GM19351 (cell line): ENCODE measurements at regions not wholly inside any gene's neighbourhood (a gene's known extent, or its start where the extent isn't known, plus 50 kb on each side); places are given as distances from the start of the nearest gene placed in this dataset.

Experiments used
- ATAC-seq: cut with Tn5 transposase; IDR thresholded peaks from one replicate; pipeline ENCODE4 v1.9.1; 2021; ENCODE audit warnings: mild to moderate bottlenecking, moderate library complexity; ENCODE audit not compliant: unreplicated experiment

- ATAC-seq: no peak
Measured at GRCh38 chr13:47372751-47373150, 475.9 kb upstream of the HTR2A start.

- ATAC-seq: no peak
Measured at GRCh38 chr13:47351798-47352197, 454.9 kb upstream of the HTR2A start.

- ATAC-seq: no peak
Measured at GRCh38 chr13:47350334-47351124, 453.7 kb upstream of the HTR2A start.

GRCh38 chr13:47349211-47349610 is 452.4 kb upstream of the HTR2A start:
- no peak for ATAC-seq

GRCh38 chr13:47337781-47338507 is 441.1 kb upstream of the HTR2A start:
- ATAC-seq: no peak

- ATAC-seq: no peak
Measured at GRCh38 chr13:47334173-47334572, 437.3 kb upstream of the HTR2A start.

GRCh38 chr13:47332149-47332548 is 435.3 kb upstream of the HTR2A start:
- ATAC-seq: no peak

- ATAC-seq: no peak
Measured at GRCh38 chr13:47330031-47330430, 433.2 kb upstream of the HTR2A start.

- no peak for ATAC-seq
Measured at GRCh38 chr13:47327861-47328260, 431.0 kb upstream of the HTR2A start.

- ATAC-seq: no peak
Measured at GRCh38 chr13:47326061-47326460, 429.2 kb upstream of the HTR2A start.

- ATAC-seq: no peak
Measured at GRCh38 chr13:47317356-47317755, 420.5 kb upstream of the HTR2A start.

- no peak for ATAC-seq
Measured at GRCh38 chr13:47310401-47310800, 413.5 kb upstream of the HTR2A start.

- no peak for ATAC-seq
Measured at GRCh38 chr13:47306991-47307390, 410.1 kb upstream of the HTR2A start.

GRCh38 chr13:47303626-47304025 is 406.8 kb upstream of the HTR2A start:
- ATAC-seq: no peak

GRCh38 chr13:47299304-47299703 is 402.5 kb upstream of the HTR2A start:
- no peak for ATAC-seq

GRCh38 chr13:47298506-47298905 is 401.7 kb upstream of the HTR2A start:
- ATAC-seq: no peak

- ATAC-seq: no peak
Measured at GRCh38 chr13:47294691-47295090, 397.8 kb upstream of the HTR2A start.

- ATAC-seq: no peak
Measured at GRCh38 chr13:47291107-47291656, 394.3 kb upstream of the HTR2A start.

GRCh38 chr13:47289567-47289966 is 392.7 kb upstream of the HTR2A start:
- no peak for ATAC-seq

- no peak for ATAC-seq
Measured at GRCh38 chr13:47288546-47288945, 391.7 kb upstream of the HTR2A start.

GRCh38 chr13:47287291-47287751 is 390.5 kb upstream of the HTR2A start:
- ATAC-seq: no peak

- ATAC-seq: no peak
Measured at GRCh38 chr13:47281991-47282390, 385.1 kb upstream of the HTR2A start.
